WTC11 (cell line): ENCODE measurements at regions not wholly inside any gene's neighbourhood (a gene's known extent, or its start where the extent isn't known, plus 50 kb on each side); places are given as distances from the start of the nearest gene placed in this dataset.

Source experiments
- ATAC-seq: fragments of 200-7000 bp; cut with Tn5 transposase; 2 replicates; pipeline ENCODE4 v1.10.0; 2021; ENCODE audit warnings: mild to moderate bottlenecking, moderate library complexity
- CTCF ChIA-PET: fragments of 300-600 bp; sonication (Branson Sonifier 250); formaldehyde crosslinking; loops from one replicate; lab custom pipeline; 2021; ENCODE audit warnings: antibody characterized with exemption; lab: Charles Lee
- POLR2A ChIA-PET: fragments of 350-600 bp; sonication (Branson Sonifier 250); formaldehyde crosslinking; loops from one replicate; lab custom pipeline; 2021; ENCODE audit warnings: antibody characterized with exemption; lab: Charles Lee
- DNase-seq: peaks from one replicate; pipeline ENCODE4 v3.0.0; 2021; ENCODE audit warnings: low spot score
- H3K27ac Mint-ChIP-seq: 2 replicates; pipeline ENCODE4 v1.8.0; 2021; ENCODE audit warnings: mixed read lengths
- H3K27me3 Mint-ChIP-seq: 2 replicates; pipeline ENCODE4 v1.8.0; 2021; ENCODE audit warnings: low read depth, mild to moderate bottlenecking, moderate library complexity, mixed read lengths
- H3K36me3 Mint-ChIP-seq: 2 replicates; pipeline ENCODE4 v1.8.0; 2021; ENCODE audit warnings: mixed read lengths
- H3K4me1 Mint-ChIP-seq: 2 replicates; pipeline ENCODE4 v1.8.0; 2022; ENCODE audit warnings: mixed read lengths
- H3K4me3 Mint-ChIP-seq: 2 replicates; pipeline ENCODE4 v1.8.0; 2021; ENCODE audit warnings: mild to moderate bottlenecking, moderate library complexity, mixed read lengths
- H3K9me3 Mint-ChIP-seq: 2 replicates; pipeline ENCODE4 v1.8.0; 2021; ENCODE audit warnings: mixed read lengths
- GTF2I ChIP-seq: fragments of 250-450 bp; sonication (Bioruptor Pico); conservative IDR thresholded peaks from 2 replicates; pipeline ENCODE4 v1.4.0; 2021; ENCODE audit warnings: mild to moderate bottlenecking
- IRF2 ChIP-seq: sonication (generic); formaldehyde crosslinking; IDR thresholded peaks from 2 replicates; pipeline ENCODE4 v1.8.0; 2022; ENCODE audit warnings: low read depth, missing genetic modification reagents, borderline replicate concordance
- JAZF1 ChIP-seq: fragments of 250-450 bp; sonication (Bioruptor Pico); IDR thresholded peaks from 2 replicates; pipeline ENCODE4 v1.9.0; 2021; ENCODE audit warnings: moderate library complexity, mild to moderate bottlenecking, inconsistent platforms
- NFYB ChIP-seq: sonication (generic); formaldehyde crosslinking; conservative IDR thresholded peaks from 2 replicates; pipeline ENCODE4 v1.8.0; 2022; ENCODE audit warnings: low read depth, missing genetic modification reagents
- NR3C1 ChIP-seq: sonication (generic); formaldehyde crosslinking; conservative IDR thresholded peaks from 2 replicates; pipeline ENCODE4 v1.8.1; 2023; ENCODE audit warnings: low read depth, mild to moderate bottlenecking, missing genetic modification reagents
- RORB ChIP-seq: fragments of 250-450 bp; sonication (Bioruptor Pico); IDR thresholded peaks from 2 replicates; pipeline ENCODE4 v1.9.0; 2021; ENCODE audit warnings: mild to moderate bottlenecking
- SP1 ChIP-seq: sonication (generic); formaldehyde crosslinking; conservative IDR thresholded peaks from 2 replicates; pipeline ENCODE4 v1.8.1; 2022; ENCODE audit warnings: missing genetic modification reagents
- TEAD1 ChIP-seq: sonication (generic); formaldehyde crosslinking; IDR thresholded peaks from 2 replicates; pipeline ENCODE4 v1.8.0; 2022; ENCODE audit warnings: mild to moderate bottlenecking, missing genetic modification reagents
- TEAD4 ChIP-seq: sonication (generic); formaldehyde crosslinking; IDR thresholded peaks from 2 replicates; pipeline ENCODE4 v1.8.0; 2022; ENCODE audit warnings: mild to moderate bottlenecking, missing genetic modification reagents
- ZNF138 ChIP-seq: sonication (generic); formaldehyde crosslinking; conservative IDR thresholded peaks from 2 replicates; pipeline ENCODE4 v1.8.1; 2022; ENCODE audit warnings: mild to moderate bottlenecking, moderate library complexity, missing genetic modification reagents
- ZNF219 ChIP-seq: sonication (generic); formaldehyde crosslinking; IDR thresholded peaks from 2 replicates; pipeline ENCODE4 v1.8.0; 2023; ENCODE audit warnings: missing genetic modification reagents, mild to moderate bottlenecking, borderline replicate concordance
- ZNF317 ChIP-seq: sonication (generic); formaldehyde crosslinking; IDR thresholded peaks from 2 replicates; pipeline ENCODE4 v1.8.1; 2023; ENCODE audit warnings: low read depth, mild to moderate bottlenecking, moderate library complexity, missing genetic modification reagents, borderline replicate concordance
- ZNF396 ChIP-seq: fragments of 250-450 bp; sonication (Bioruptor Pico); IDR thresholded peaks from 2 replicates; pipeline ENCODE4 v1.8.0; 2021; ENCODE audit warnings: mild to moderate bottlenecking, moderate library complexity, borderline replicate concordance
- ZNF423 ChIP-seq: fragments of 250-450 bp; sonication (Bioruptor Pico); IDR thresholded peaks from 2 replicates; pipeline ENCODE4 v2.1.2; 2022; ENCODE audit warnings: mild to moderate bottlenecking, moderate library complexity
- TF ChIP-seq, protein P1 (sequence below): sonication (generic); formaldehyde crosslinking; IDR thresholded peaks from 2 replicates; pipeline ENCODE4 v1.8.1; 2023; ENCODE audit warnings: mild to moderate bottlenecking, missing genetic modification reagents, borderline replicate concordance
- TF ChIP-seq, protein P2 (sequence below): sonication (generic); formaldehyde crosslinking; IDR thresholded peaks from 2 replicates; pipeline ENCODE4 v1.8.0; 2022; ENCODE audit warnings: mild to moderate bottlenecking, missing genetic modification reagents
- TF ChIP-seq, protein P3 (sequence below): sonication (generic); formaldehyde crosslinking; IDR thresholded peaks from 2 replicates; pipeline ENCODE4 v1.8.1; 2022; ENCODE audit warnings: low read depth, mild to moderate bottlenecking, moderate library complexity, missing genetic modification reagents, borderline replicate concordance
- TF ChIP-seq, protein P4 (sequence below): sonication (generic); formaldehyde crosslinking; IDR thresholded peaks from 2 replicates; pipeline ENCODE4 v1.8.1; 2023; ENCODE audit warnings: mild to moderate bottlenecking, moderate library complexity, missing genetic modification reagents
- TF ChIP-seq, protein P5 (sequence below): sonication (generic); formaldehyde crosslinking; conservative IDR thresholded peaks from 2 replicates; pipeline ENCODE4 v1.8.1; 2022; ENCODE audit warnings: mild to moderate bottlenecking, missing genetic modification reagents

DNA sequence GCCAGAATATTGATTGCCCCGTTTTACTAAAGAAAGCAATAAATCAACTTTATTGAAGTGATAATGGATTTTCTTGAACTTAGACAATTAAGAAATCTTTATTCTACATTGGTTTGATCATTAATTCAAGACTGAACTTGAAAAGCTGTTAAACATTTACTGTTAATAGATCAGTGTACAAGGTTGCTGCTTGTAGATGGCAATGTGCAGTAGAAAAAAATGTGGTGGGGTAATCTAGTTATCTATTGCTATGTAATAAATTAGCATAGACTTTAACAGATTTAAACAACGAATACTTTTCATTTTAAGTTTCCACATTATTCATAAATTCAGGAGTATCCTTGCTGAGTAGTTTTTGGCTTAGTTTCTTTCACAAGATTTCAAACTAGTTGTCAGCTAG, 612.5 kb downstream of the ACTRT1 start (continued):
- TF ChIP-seq, protein P1, sequence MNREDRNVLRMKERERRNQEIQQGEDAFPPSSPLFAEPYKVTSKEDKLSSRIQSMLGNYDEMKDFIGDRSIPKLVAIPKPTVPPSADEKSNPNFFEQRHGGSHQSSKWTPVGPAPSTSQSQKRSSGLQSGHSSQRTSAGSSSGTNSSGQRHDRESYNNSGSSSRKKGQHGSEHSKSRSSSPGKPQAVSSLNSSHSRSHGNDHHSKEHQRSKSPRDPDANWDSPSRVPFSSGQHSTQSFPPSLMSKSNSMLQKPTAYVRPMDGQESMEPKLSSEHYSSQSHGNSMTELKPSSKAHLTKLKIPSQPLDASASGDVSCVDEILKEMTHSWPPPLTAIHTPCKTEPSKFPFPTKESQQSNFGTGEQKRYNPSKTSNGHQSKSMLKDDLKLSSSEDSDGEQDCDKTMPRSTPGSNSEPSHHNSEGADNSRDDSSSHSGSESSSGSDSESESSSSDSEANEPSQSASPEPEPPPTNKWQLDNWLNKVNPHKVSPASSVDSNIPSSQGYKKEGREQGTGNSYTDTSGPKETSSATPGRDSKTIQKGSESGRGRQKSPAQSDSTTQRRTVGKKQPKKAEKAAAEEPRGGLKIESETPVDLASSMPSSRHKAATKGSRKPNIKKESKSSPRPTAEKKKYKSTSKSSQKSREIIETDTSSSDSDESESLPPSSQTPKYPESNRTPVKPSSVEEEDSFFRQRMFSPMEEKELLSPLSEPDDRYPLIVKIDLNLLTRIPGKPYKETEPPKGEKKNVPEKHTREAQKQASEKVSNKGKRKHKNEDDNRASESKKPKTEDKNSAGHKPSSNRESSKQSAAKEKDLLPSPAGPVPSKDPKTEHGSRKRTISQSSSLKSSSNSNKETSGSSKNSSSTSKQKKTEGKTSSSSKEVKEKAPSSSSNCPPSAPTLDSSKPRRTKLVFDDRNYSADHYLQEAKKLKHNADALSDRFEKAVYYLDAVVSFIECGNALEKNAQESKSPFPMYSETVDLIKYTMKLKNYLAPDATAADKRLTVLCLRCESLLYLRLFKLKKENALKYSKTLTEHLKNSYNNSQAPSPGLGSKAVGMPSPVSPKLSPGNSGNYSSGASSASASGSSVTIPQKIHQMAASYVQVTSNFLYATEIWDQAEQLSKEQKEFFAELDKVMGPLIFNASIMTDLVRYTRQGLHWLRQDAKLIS = no peak
- TF ChIP-seq TEAD4 (CRISPR knock-in tag) = no peak
- no peak for TF ChIP-seq NFYB (CRISPR knock-in tag)
- no peak for TF ChIP-seq SP1 (CRISPR knock-in tag)
- TF ChIP-seq GTF2I (CRISPR knock-in tag) = no peak

DNA sequence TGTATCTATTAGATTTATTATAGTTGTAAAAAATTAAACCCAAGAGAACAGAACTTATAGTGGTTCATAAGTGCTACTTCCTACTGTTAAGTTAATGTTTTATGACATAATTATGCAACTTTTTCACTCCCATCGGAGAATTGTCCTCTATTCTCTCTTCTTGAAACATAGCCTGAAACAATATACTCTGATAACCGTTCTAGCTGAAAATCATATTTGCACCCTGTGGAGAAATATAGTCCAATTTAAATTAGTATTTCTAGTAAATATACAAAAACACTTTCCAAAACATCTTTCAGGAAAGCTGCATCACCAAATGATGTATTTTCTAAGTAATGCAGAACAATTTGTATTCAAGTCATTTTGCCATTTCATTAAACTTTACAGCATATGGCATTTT, 586.4 kb downstream of the PRR32 start:
- ATAC-seq = no peak
- Mint-ChIP-seq H3K27ac (no peak overlapping the region), H3K27me3 (no peaks in the 10 kb centered on the region), H3K4me3 (no peak overlapping the region), H3K36me3 (peaks cover 3% of the 10 kb centered on the region), H3K9me3 (peaks cover 18% of the 10 kb centered on the region; the same call in 1 of the 2 replicates), H3K4me1 (no peaks in the 10 kb centered on the region)
- DNase-seq = no peak
- TF ChIP-seq IRF2 (CRISPR knock-in tag) (no peak), ZNF317 (CRISPR knock-in tag) (no peak), TEAD1 (CRISPR knock-in tag) (no peak), ZNF396 (CRISPR knock-in tag) (no peak), NR3C1 (CRISPR knock-in tag) (no peak), ZNF423 (CRISPR knock-in tag) (no peak), ZNF219 (CRISPR knock-in tag) (no peak), RORB (CRISPR knock-in tag) (no peak), ZNF138 (CRISPR knock-in tag) (no peak), JAZF1 (CRISPR knock-in tag) (no peak)
- TF ChIP-seq, protein P2, sequence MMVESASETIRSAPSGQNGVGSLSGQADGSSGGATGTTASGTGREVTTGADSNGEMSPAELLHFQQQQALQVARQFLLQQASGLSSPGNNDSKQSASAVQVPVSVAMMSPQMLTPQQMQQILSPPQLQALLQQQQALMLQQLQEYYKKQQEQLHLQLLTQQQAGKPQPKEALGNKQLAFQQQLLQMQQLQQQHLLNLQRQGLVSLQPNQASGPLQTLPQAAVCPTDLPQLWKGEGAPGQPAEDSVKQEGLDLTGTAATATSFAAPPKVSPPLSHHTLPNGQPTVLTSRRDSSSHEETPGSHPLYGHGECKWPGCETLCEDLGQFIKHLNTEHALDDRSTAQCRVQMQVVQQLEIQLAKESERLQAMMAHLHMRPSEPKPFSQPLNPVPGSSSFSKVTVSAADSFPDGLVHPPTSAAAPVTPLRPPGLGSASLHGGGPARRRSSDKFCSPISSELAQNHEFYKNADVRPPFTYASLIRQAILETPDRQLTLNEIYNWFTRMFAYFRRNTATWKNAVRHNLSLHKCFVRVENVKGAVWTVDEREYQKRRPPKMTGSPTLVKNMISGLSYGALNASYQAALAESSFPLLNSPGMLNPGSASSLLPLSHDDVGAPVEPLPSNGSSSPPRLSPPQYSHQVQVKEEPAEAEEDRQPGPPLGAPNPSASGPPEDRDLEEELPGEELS (CRISPR knock-in tag) = no peak
- TF ChIP-seq, protein P3, sequence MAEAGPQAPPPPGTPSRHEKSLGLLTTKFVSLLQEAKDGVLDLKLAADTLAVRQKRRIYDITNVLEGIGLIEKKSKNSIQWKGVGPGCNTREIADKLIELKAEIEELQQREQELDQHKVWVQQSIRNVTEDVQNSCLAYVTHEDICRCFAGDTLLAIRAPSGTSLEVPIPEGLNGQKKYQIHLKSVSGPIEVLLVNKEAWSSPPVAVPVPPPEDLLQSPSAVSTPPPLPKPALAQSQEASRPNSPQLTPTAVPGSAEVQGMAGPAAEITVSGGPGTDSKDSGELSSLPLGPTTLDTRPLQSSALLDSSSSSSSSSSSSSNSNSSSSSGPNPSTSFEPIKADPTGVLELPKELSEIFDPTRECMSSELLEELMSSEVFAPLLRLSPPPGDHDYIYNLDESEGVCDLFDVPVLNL (CRISPR knock-in tag) = no peak
- TF ChIP-seq, protein P4, sequence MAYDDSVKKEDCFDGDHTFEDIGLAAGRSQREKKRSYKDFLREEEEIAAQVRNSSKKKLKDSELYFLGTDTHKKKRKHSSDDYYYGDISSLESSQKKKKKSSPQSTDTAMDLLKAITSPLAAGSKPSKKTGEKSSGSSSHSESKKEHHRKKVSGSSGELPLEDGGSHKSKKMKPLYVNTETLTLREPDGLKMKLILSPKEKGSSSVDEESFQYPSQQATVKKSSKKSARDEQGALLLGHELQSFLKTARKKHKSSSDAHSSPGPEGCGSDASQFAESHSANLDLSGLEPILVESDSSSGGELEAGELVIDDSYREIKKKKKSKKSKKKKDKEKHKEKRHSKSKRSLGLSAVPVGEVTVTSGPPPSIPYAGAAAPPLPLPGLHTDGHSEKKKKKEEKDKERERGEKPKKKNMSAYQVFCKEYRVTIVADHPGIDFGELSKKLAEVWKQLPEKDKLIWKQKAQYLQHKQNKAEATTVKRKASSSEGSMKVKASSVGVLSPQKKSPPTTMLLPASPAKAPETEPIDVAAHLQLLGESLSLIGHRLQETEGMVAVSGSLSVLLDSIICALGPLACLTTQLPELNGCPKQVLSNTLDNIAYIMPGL = no peak
- TF ChIP-seq, protein P5, sequence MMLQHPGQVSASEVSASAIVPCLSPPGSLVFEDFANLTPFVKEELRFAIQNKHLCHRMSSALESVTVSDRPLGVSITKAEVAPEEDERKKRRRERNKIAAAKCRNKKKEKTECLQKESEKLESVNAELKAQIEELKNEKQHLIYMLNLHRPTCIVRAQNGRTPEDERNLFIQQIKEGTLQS (CRISPR knock-in tag) = no peak
- POLR2A ChIA-PET = no interaction called here
- CTCF ChIA-PET = no interaction called here
